T-cell (primary cell): ENCODE measurements at regions not wholly inside any gene's neighbourhood (a gene's known extent, or its start where the extent isn't known, plus 50 kb on each side); places are given as distances from the start of the nearest gene placed in this dataset.

Source experiments
- ATAC-seq, 4 experiments: fragments of 200-7000 bp in 3 of 4; fragments of 150-1000 bp in 1 of 4; cut with Tn5 transposase; replicated peaks in 1 of 4; 1 replicate in 3 of 4; 2 replicates in 1 of 4; pipeline ENCODE4 v1.10.0; 2021; ENCODE audit warnings: moderate library complexity in 3 of 4, mild to moderate bottlenecking in 2 of 4, moderate number of reproducible peaks in 1 of 4
- CTCF ChIA-PET, 2 donors: fragments of 300-600 bp; sonication (Branson Sonifier 250); formaldehyde crosslinking; loops; one replicate each; lab custom pipeline; 2022; ENCODE audit warnings: antibody characterized with exemption in 2 of 2; lab: Charles Lee
- POLR2A ChIA-PET, 2 donors: fragments of 300-600 bp; sonication (Branson Sonifier 250); formaldehyde crosslinking; loops; one replicate each; lab custom pipeline; 2022; ENCODE audit warnings: antibody characterized with exemption in 2 of 2; lab: Charles Lee
- DNase-seq, 35 experiments: peaks; one replicate each; pipeline versions ENCODE4 v3.0.0 to v3.0.0-alpha.2; 2013 to 2023
- H3K27ac ChIP-seq: one replicate; pipeline ENCODE4 v1.5.1; 2013; ENCODE audit warnings: low read length
- H3K27me3 ChIP-seq, 2 experiments: replicated peaks in 1 of 2; 1 replicate in 1 of 2; 2 replicates in 1 of 2; pipeline versions ENCODE4 v1.6.1 to v1.7.0; 2013; ENCODE audit warnings: low read length in 1 of 2, mixed read lengths in 1 of 2; ENCODE audit not compliant: control insufficient read depth in 2 of 2, insufficient read depth in 2 of 2; ENCODE audit errors: extremely low read depth in 1 of 2
- H3K36me3 ChIP-seq, 2 donors: 1 replicate in 1 of 2; 2 replicates in 1 of 2; pipeline versions ENCODE4 v1.6.1 to v1.7.0; 2013; ENCODE audit warnings: low read length in 1 of 2; ENCODE audit not compliant: control insufficient read depth in 2 of 2, insufficient read depth in 1 of 2; ENCODE audit errors: extremely low read depth in 1 of 2
- H3K4me1 ChIP-seq, 2 experiments: 1 replicate in 1 of 2; 2 replicates in 1 of 2; pipeline versions ENCODE4 v1.6.1 to v1.7.0; 2013; ENCODE audit warnings: low read length in 2 of 2, mixed read lengths in 1 of 2; ENCODE audit not compliant: insufficient read depth in 2 of 2, control insufficient read depth in 1 of 2; ENCODE audit errors: extremely low read depth in 1 of 2
- H3K4me3 ChIP-seq, 2 donors: 1 replicate in 1 of 2; 2 replicates in 1 of 2; pipeline versions ENCODE4 v1.5.1 to v1.7.0; 2013; ENCODE audit warnings: mild to moderate bottlenecking in 2 of 2, low read length in 1 of 2, moderate library complexity in 1 of 2; ENCODE audit not compliant: control insufficient read depth in 1 of 2; ENCODE audit errors: extremely low read depth in 1 of 2
- H3K9me3 ChIP-seq: 2 replicates; pipeline ENCODE4 v1.7.0; 2013
- H3K27ac Mint-ChIP-seq, 2 donors: one replicate each; pipeline ENCODE4 v1.8.0; 2020 to 2021; ENCODE audit warnings: mild to moderate bottlenecking in 2 of 2, mixed read lengths in 2 of 2
- H3K27me3 Mint-ChIP-seq, 2 donors: one replicate each; pipeline ENCODE4 v1.8.0; 2021 to 2022; ENCODE audit warnings: mixed read lengths in 2 of 2
- H3K36me3 Mint-ChIP-seq: one replicate; pipeline ENCODE4 v1.8.0; 2021; ENCODE audit warnings: mixed read lengths
- H3K4me1 Mint-ChIP-seq, 3 donors: one replicate each; pipeline ENCODE4 v1.8.0; 2020 to 2022; ENCODE audit warnings: mixed read lengths in 3 of 3, mild to moderate bottlenecking in 1 of 3
- H3K4me3 Mint-ChIP-seq, 3 donors: one replicate each; pipeline ENCODE4 v1.8.0; 2020 to 2022; ENCODE audit warnings: mild to moderate bottlenecking in 3 of 3, mixed read lengths in 3 of 3, moderate library complexity in 3 of 3
- H3K9me3 Mint-ChIP-seq, 3 donors: one replicate each; pipeline ENCODE4 v1.8.0; 2020 to 2022; ENCODE audit warnings: mixed read lengths in 3 of 3
- WGBS: methylation state at CpG from one replicate; pipeline ENCODE4 v1.1.5; 2013; ENCODE audit warnings: missing lambda C conversion rate; ENCODE audit not compliant: insufficient coverage; 5-methylcytosine and 5-hydroxymethylcytosine counted together

- Mint-ChIP-seq H3K36me3 (no peaks in the 10 kb centered on the region), H3K27ac (no peak overlapping the region), H3K4me3 (no peak overlapping the region), H3K4me1 (no peaks in the 10 kb centered on the region), H3K27me3 (peaks cover 0 to 8% of the 10 kb centered on the region in 2 donors), H3K9me3 (no peaks in the 10 kb centered on the region)
- H3K36me3 ChIP-seq = no peaks in the 10 kb centered on the region
- 81% methylated on average over 15 of the region's 23 CpGs for WGBS
- CTCF ChIA-PET = no interaction called here
- no peak overlapping the region for H3K27ac ChIP-seq
- no peaks in the 10 kb centered on the region for H3K4me1 ChIP-seq
- DNase-seq (no peak), ATAC-seq (no peak)
- no peak overlapping the region for H3K4me3 ChIP-seq
- H3K27me3 ChIP-seq = peaks cover 0 to 50% of the 10 kb centered on the region in 2 experiments
- POLR2A ChIA-PET = no interaction called here
- no peaks in the 10 kb centered on the region for H3K9me3 ChIP-seq
Observed at GRCh38 chr9:135224921-135225541, 137.6 kb downstream of the OLFM1 start.

GRCh38 chr9:135225619-135226228 is 138.3 kb downstream of the OLFM1 start:
- Mint-ChIP-seq H3K27me3 (peaks cover 1 to 10% of the 10 kb centered on the region in 2 donors), H3K4me1 (no peaks in the 10 kb centered on the region), H3K36me3 (no peaks in the 10 kb centered on the region), H3K4me3 (no peak overlapping the region), H3K9me3 (no peaks in the 10 kb centered on the region), H3K27ac (no peak overlapping the region)
- DNase-seq = no peak
- Histone ChIP-seq H3K4me1 (no peaks in the 10 kb centered on the region), H3K36me3 (no peaks in the 10 kb centered on the region), H3K9me3 (no peaks in the 10 kb centered on the region), H3K27ac (no peak overlapping the region), H3K27me3 (peaks cover 0 to 53% of the 10 kb centered on the region in 2 experiments), H3K4me3 (no peak overlapping the region)
- 93% methylated on average over 11 of the region's 11 CpGs for WGBS
- ChIA-PET POLR2A (no interaction called here), CTCF (no interaction called here)
- ATAC-seq = no peak

- H3K4me3 ChIP-seq = no peak overlapping the region
- ChIA-PET POLR2A (no interaction called here), CTCF (no interaction called here)
- Mint-ChIP-seq H3K27me3 (peaks cover 4 to 13% of the 10 kb centered on the region in 2 donors), H3K27ac (no peak overlapping the region), H3K4me3 (no peak overlapping the region), H3K4me1 (no peaks in the 10 kb centered on the region), H3K36me3 (no peaks in the 10 kb centered on the region), H3K9me3 (no peaks in the 10 kb centered on the region)
- peaks cover 0 to 49% of the 10 kb centered on the region in 2 experiments for H3K27me3 ChIP-seq
- no peaks in the 10 kb centered on the region for H3K36me3 ChIP-seq
- 93% methylated on average over 3 of the region's 5 CpGs for WGBS
- no peak overlapping the region for H3K27ac ChIP-seq
- ATAC-seq (no peak), DNase-seq (no peak)
- no peaks in the 10 kb centered on the region for H3K9me3 ChIP-seq
- H3K4me1 ChIP-seq = no peaks in the 10 kb centered on the region
Observed at GRCh38 chr9:135226369-135227050, 139.0 kb downstream of the OLFM1 start.

GRCh38 chr9:135227641-135228251 is 140.3 kb downstream of the OLFM1 start:
- Mint-ChIP-seq H3K27me3 (peaks cover 4 to 14% of the 10 kb centered on the region in 2 donors), H3K36me3 (no peaks in the 10 kb centered on the region), H3K27ac (no peak overlapping the region), H3K4me1 (no peaks in the 10 kb centered on the region), H3K9me3 (no peaks in the 10 kb centered on the region), H3K4me3 (no peak overlapping the region)
- Histone ChIP-seq H3K27ac (no peak overlapping the region), H3K4me3 (no peak overlapping the region), H3K4me1 (no peaks in the 10 kb centered on the region), H3K9me3 (no peaks in the 10 kb centered on the region), H3K36me3 (no peaks in the 10 kb centered on the region), H3K27me3 (peaks cover 0 to 40% of the 10 kb centered on the region in 2 experiments)
- DNase-seq (no peak), ATAC-seq (no peak)
- POLR2A ChIA-PET = no interaction called here
- CTCF ChIA-PET = no interaction called here
- WGBS = 76% methylated on average over 10 of the region's 17 CpGs

GRCh38 chr9:135228345-135228982 is 141.0 kb downstream of the OLFM1 start:
- Histone ChIP-seq H3K36me3 (no peaks in the 10 kb centered on the region), H3K27me3 (peaks cover 0 to 37% of the 10 kb centered on the region in 2 experiments), H3K27ac (no peak overlapping the region), H3K4me3 (no peak overlapping the region), H3K4me1 (no peaks in the 10 kb centered on the region), H3K9me3 (no peaks in the 10 kb centered on the region)
- H3K36me3 Mint-ChIP-seq = no peaks in the 10 kb centered on the region
- WGBS = 86% methylated on average over 10 of the region's 18 CpGs
- H3K9me3 Mint-ChIP-seq = peaks cover 2 to 5% (median 4%) of the 10 kb centered on the region in 3 donors
- ChIA-PET POLR2A (no interaction called here), CTCF (no interaction called here)
- no peaks in the 10 kb centered on the region for H3K4me1 Mint-ChIP-seq
- DNase-seq (no peak), ATAC-seq (no peak)
- H3K4me3 Mint-ChIP-seq = no peak overlapping the region
- H3K27me3 Mint-ChIP-seq = peaks cover 4 to 12% of the 10 kb centered on the region in 2 donors
- H3K27ac Mint-ChIP-seq = no peak overlapping the region

GRCh38 chr9:135228983-135229625 is 141.6 kb downstream of the OLFM1 start:
- DNase-seq = no peak
- Histone ChIP-seq H3K27me3 (peaks cover 0 to 37% of the 10 kb centered on the region in 2 experiments), H3K27ac (no peak overlapping the region), H3K9me3 (no peaks in the 10 kb centered on the region), H3K4me1 (no peaks in the 10 kb centered on the region), H3K4me3 (no peak overlapping the region), H3K36me3 (no peaks in the 10 kb centered on the region)
- CTCF ChIA-PET = no interaction called here
- peaks cover 4 to 12% of the 10 kb centered on the region in 2 donors for H3K27me3 Mint-ChIP-seq
- no peaks in the 10 kb centered on the region for H3K4me1 Mint-ChIP-seq
- 77% methylated on average over 14 of the region's 14 CpGs for WGBS
- POLR2A ChIA-PET = no interaction called here
- no peak overlapping the region for H3K4me3 Mint-ChIP-seq
- peaks cover 7 to 10% (median 8%) of the 10 kb centered on the region in 3 donors for H3K9me3 Mint-ChIP-seq
- H3K27ac Mint-ChIP-seq = no peak overlapping the region
- H3K36me3 Mint-ChIP-seq = no peaks in the 10 kb centered on the region
- ATAC-seq = no peak
